ENCODE measurements at regions not wholly inside any gene's neighbourhood (a gene's known extent, or its start where the extent isn't known, plus 50 kb on each side); places are given as distances from the start of the nearest gene placed in this dataset.

- no peaks in the 10 kb centered on the region for H3K36me3 Mint-ChIP-seq (ENCODE audit: low read depth, unreplicated experiment)
- no peak for DNase-seq (ENCODE audit: low spot score)
These were observed 173.5 kb upstream of the AGAP1 start for GRCh38 chr2:235320326-235320725.

DNA sequence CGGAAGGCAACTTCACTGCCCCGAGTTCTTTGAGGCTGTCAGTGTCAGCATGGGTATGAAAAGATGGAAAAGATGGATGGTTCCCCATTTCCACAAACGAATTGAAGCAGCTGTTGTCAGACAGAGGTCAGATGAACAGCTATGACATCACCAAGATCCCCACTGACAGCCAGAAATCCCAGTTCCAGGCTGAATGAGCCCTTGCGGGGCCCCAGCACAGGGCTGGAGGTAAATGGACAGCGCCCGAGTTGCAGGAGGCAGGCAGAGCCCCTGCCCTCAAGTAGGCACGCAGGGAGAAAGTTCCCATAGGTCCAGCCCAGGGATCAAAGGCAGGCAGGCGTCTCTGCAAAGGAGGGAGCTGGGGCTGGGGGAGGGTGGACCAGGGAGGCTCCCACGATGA lies 169.5 kb upstream of the AGAP1 start:
- no peak for DNase-seq (ENCODE audit: low spot score)
- no peaks in the 10 kb centered on the region for H3K27me3 Mint-ChIP-seq (ENCODE audit: unreplicated experiment)

More at GRCh38 chr2:235320326-235320725, 173.5 kb upstream of the AGAP1 start:
- no peak overlapping the region for H3K27ac Mint-ChIP-seq (ENCODE audit: unreplicated experiment)
- TF ChIP-seq, protein P1, sequence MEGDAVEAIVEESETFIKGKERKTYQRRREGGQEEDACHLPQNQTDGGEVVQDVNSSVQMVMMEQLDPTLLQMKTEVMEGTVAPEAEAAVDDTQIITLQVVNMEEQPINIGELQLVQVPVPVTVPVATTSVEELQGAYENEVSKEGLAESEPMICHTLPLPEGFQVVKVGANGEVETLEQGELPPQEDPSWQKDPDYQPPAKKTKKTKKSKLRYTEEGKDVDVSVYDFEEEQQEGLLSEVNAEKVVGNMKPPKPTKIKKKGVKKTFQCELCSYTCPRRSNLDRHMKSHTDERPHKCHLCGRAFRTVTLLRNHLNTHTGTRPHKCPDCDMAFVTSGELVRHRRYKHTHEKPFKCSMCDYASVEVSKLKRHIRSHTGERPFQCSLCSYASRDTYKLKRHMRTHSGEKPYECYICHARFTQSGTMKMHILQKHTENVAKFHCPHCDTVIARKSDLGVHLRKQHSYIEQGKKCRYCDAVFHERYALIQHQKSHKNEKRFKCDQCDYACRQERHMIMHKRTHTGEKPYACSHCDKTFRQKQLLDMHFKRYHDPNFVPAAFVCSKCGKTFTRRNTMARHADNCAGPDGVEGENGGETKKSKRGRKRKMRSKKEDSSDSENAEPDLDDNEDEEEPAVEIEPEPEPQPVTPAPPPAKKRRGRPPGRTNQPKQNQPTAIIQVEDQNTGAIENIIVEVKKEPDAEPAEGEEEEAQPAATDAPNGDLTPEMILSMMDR (IDR thresholded peaks at IDR 0.05; ENCODE audit: unreplicated experiment) = no peak
- no peaks in the 10 kb centered on the region for H3K27me3 Mint-ChIP-seq (ENCODE audit: unreplicated experiment)
- H3K9me3 Mint-ChIP-seq (ENCODE audit: unreplicated experiment) = no peaks in the 10 kb centered on the region
- peaks cover 6% of the 10 kb centered on the region for H3K4me1 Mint-ChIP-seq (ENCODE audit: unreplicated experiment)
- H3K4me3 Mint-ChIP-seq (ENCODE audit: unreplicated experiment) = no peak overlapping the region

GRCh38 chr2:235325151-235325550 lies 168.7 kb upstream of the AGAP1 start:
- DNase-seq (ENCODE audit: low spot score) = no peak
- H3K36me3 Mint-ChIP-seq (ENCODE audit: low read depth, unreplicated experiment) = no peaks in the 10 kb centered on the region
- H3K27me3 Mint-ChIP-seq (ENCODE audit: unreplicated experiment) = no peaks in the 10 kb centered on the region
- no peaks in the 10 kb centered on the region for H3K9me3 Mint-ChIP-seq (ENCODE audit: unreplicated experiment)
- H3K4me1 Mint-ChIP-seq (ENCODE audit: unreplicated experiment) = no peaks in the 10 kb centered on the region
- TF ChIP-seq, protein P1 (IDR thresholded peaks at IDR 0.05; ENCODE audit: unreplicated experiment) = no peak
- H3K27ac Mint-ChIP-seq (ENCODE audit: unreplicated experiment) = no peak overlapping the region
- H3K4me3 Mint-ChIP-seq (ENCODE audit: unreplicated experiment) = no peak overlapping the region

More for the DNA sequence above, 169.5 kb upstream of the AGAP1 start:
- TF ChIP-seq, protein P1 (IDR thresholded peaks at IDR 0.05; ENCODE audit: unreplicated experiment) = no peak
- H3K4me3 Mint-ChIP-seq (ENCODE audit: unreplicated experiment) = no peak overlapping the region
- no peaks in the 10 kb centered on the region for H3K4me1 Mint-ChIP-seq (ENCODE audit: unreplicated experiment)
- H3K36me3 Mint-ChIP-seq (ENCODE audit: low read depth, unreplicated experiment) = no peaks in the 10 kb centered on the region
- H3K9me3 Mint-ChIP-seq (ENCODE audit: unreplicated experiment) = no peaks in the 10 kb centered on the region
- H3K27ac Mint-ChIP-seq (ENCODE audit: unreplicated experiment) = no peak overlapping the region

DNA sequence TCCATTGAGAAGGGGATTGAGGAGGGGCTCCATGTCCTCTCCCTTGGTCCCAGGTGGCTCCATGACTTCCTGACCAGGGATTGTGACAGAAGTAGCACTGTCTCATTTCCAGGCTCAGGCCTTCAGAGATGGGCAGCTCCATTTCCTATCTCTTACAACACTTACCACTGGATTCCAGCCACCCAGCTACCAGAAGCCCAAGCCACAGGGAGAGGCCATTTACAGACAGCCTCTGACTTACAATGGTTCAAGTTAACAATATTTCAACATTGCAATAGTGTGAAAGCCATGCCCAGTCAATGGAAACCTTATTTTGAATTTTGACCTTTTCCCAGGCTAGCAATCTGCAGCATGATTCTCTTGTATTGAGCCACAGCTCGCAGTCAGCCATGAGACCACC lies 164.9 kb upstream of the AGAP1 start:
- no peaks in the 10 kb centered on the region for H3K9me3 Mint-ChIP-seq (ENCODE audit: unreplicated experiment)
- no peaks in the 10 kb centered on the region for H3K4me1 Mint-ChIP-seq (ENCODE audit: unreplicated experiment)
- DNase-seq (ENCODE audit: low spot score) = no peak
- H3K36me3 Mint-ChIP-seq (ENCODE audit: low read depth, unreplicated experiment) = no peaks in the 10 kb centered on the region
- H3K27ac Mint-ChIP-seq (ENCODE audit: unreplicated experiment) = no peak overlapping the region
- H3K4me3 Mint-ChIP-seq (ENCODE audit: unreplicated experiment) = no peak overlapping the region
- TF ChIP-seq, protein P1 (IDR thresholded peaks at IDR 0.05; ENCODE audit: unreplicated experiment) = no peak
- no peaks in the 10 kb centered on the region for H3K27me3 Mint-ChIP-seq (ENCODE audit: unreplicated experiment)

GRCh38 chr2:235330775-235331451 lies 162.9 kb upstream of the AGAP1 start:
- H3K9me3 Mint-ChIP-seq (ENCODE audit: unreplicated experiment) = no peaks in the 10 kb centered on the region
- H3K27me3 Mint-ChIP-seq (ENCODE audit: unreplicated experiment) = peaks cover 3% of the 10 kb centered on the region
- H3K4me1 Mint-ChIP-seq (ENCODE audit: unreplicated experiment) = no peaks in the 10 kb centered on the region
- TF ChIP-seq, protein P1 (IDR thresholded peaks at IDR 0.05; ENCODE audit: unreplicated experiment) = no peak
- no peak overlapping the region for H3K4me3 Mint-ChIP-seq (ENCODE audit: unreplicated experiment)
- no peak for DNase-seq (ENCODE audit: low spot score)
- H3K36me3 Mint-ChIP-seq (ENCODE audit: low read depth, unreplicated experiment) = no peaks in the 10 kb centered on the region
- H3K27ac Mint-ChIP-seq (ENCODE audit: unreplicated experiment) = no peak overlapping the region

All from endothelial cell (in vitro differentiated cells).